Muscle layer of duodenum (tissue), 2 donors: ENCODE measurements at regions not wholly inside any gene's neighbourhood (a gene's known extent, or its start where the extent isn't known, plus 50 kb on each side); places are given as distances from the start of the nearest gene placed in this dataset.

Experiments
- H3K27ac ChIP-seq: one replicate; pipeline ENCODE4 v1.7.0; 2013; ENCODE audit warnings: mild to moderate bottlenecking, low read length
- H3K27me3 ChIP-seq: one replicate; pipeline ENCODE4 v1.7.0; 2013; ENCODE audit warnings: low read depth, mild to moderate bottlenecking, control low read depth, low read length
- H3K36me3 ChIP-seq, 2 donors: one replicate each; pipeline ENCODE4 v1.7.0; 2013; ENCODE audit warnings: low read length in 2 of 2, control low read depth in 1 of 2, mild to moderate bottlenecking in 1 of 2; ENCODE audit not compliant: insufficient read depth in 2 of 2, control insufficient read depth in 1 of 2
- H3K4me1 ChIP-seq, 2 donors: one replicate each; pipeline ENCODE4 v1.7.0; 2013; ENCODE audit warnings: low read length in 2 of 2, mild to moderate bottlenecking in 2 of 2, control low read depth in 1 of 2, moderate library complexity in 1 of 2; ENCODE audit not compliant: insufficient read depth in 2 of 2, control insufficient read depth in 1 of 2
- H3K4me3 ChIP-seq, 2 donors: one replicate each; pipeline ENCODE4 v1.7.0; 2013; ENCODE audit warnings: low read length in 2 of 2, low read depth in 1 of 2, mild to moderate bottlenecking in 1 of 2
- H3K9me3 ChIP-seq, 2 donors: one replicate each; pipeline ENCODE4 v1.7.0; 2013; ENCODE audit warnings: low read length in 2 of 2, control low read depth in 1 of 2, mild to moderate bottlenecking in 1 of 2; ENCODE audit not compliant: control insufficient read depth in 1 of 2
- donor health status: healthy.

DNA sequence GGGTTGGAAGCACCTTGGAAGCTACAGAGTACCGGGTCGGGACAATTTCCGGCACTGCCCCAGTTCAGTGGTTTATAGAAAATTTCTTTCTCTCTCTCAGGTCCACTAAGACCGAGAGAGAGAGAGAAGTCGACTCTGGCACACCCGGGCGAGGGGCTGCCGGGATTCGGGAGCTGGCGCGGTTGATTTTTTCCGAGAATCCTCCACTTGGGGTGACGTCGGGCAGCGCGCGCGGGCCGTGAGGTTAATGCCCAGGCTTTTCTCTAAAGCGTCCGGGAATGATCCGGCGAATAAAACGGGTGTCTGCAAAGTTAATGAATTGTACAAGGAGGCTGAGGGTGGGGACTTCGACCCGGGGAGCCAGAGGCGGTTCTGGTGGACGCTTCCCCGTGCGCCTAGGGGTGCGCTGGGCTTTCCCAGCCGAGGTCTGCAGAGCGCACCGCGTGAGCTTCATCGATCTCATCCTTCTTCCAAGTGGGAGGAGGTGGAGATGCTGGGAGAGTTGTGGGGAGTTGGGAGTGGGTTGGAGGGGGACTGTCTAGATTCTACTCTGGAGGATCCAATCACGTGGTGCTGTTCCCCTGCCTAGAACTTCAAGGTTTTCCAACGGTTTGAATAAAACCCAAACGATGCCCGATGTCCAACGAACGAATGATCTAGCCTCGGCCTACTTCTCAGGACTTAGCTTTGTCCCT is 51.9 kb upstream of the TBX3 start:
- no peaks in the 10 kb centered on the region for H3K36me3 ChIP-seq
- peak overlapping the region in 1 of 2 donors; percentile 7 for H3K4me3 ChIP-seq
- peaks cover 0 to 6% of the 10 kb centered on the region in 2 donors for H3K4me1 ChIP-seq
- H3K27ac ChIP-seq: no peak overlapping the region
- H3K9me3 ChIP-seq: no peaks in the 10 kb centered on the region
- peaks cover 25% of the 10 kb centered on the region for H3K27me3 ChIP-seq

DNA sequence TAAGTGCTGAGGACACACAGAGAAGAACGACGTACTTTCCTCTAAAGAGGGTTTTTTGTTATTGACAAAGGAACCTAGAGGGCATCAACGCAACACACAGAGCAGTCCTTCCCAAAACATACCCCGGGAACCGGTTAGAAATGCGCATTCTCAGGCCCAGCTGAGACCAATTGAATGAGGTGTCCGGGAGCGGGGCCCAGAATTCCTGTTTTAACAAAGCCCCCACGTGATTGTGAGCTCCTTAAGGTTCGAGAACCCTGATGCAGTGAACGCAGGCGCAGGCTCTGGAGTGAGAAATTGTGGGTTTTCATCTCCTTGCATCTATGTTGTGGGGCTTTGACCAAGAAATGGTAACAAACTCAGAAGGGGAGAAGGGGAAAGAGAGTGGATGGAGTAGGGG is 51.0 kb upstream of the TBX3 start:
- no peaks in the 10 kb centered on the region for H3K36me3 ChIP-seq
- peaks cover 25% of the 10 kb centered on the region for H3K27me3 ChIP-seq
- H3K4me1 ChIP-seq: peaks cover 0 to 6% of the 10 kb centered on the region in 2 donors

DNA sequence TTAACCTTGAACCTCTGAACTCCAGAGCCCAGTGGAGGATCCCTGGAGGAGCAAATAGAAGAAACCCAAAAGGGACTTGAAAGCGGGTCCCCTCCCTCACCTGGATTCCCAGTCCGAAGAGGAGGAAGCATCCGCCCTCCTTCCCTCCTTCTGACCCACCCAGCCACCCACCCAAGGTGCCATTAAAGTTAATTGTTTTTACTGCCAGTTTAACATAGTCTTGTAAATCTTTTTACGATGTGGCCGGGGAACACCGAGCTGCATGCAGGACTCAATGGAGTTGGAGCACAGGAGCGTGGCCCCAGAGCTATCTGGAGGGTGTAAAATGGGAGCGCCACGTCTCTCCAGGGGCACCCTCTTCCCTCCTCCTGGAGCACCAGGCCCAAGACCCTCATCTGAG is 49.9 kb upstream of the TBX3 start:
- Histone ChIP-seq H3K27me3 (peaks cover 25% of the 10 kb centered on the region), H3K36me3 (no peaks in the 10 kb centered on the region), H3K4me3 (no peak overlapping the region), H3K27ac (no peak overlapping the region), H3K4me1 (peaks cover 0 to 6% of the 10 kb centered on the region in 2 donors), H3K9me3 (no peaks in the 10 kb centered on the region)

More for the DNA sequence above, 51.0 kb upstream of the TBX3 start:
- Histone ChIP-seq H3K27ac (no peak overlapping the region), H3K9me3 (no peaks in the 10 kb centered on the region), H3K4me3 (no peak overlapping the region)
